HEK293T (cell line): ENCODE measurements at regions not wholly inside any gene's neighbourhood (a gene's known extent, or its start where the extent isn't known, plus 50 kb on each side); places are given as distances from the start of the nearest gene placed in this dataset.
"Not testable (repeated sequence)": the region's sequence is repeated elsewhere in the genome, so short reads cannot be mapped to it uniquely, and the experiment has no call there.

Experiments
- ARNT ChIP-seq: fragments of 450-650 bp; IDR thresholded peaks from 2 replicates; pipeline ENCODE4 v1.6.1; 2017; ENCODE audit warnings: mild to moderate bottlenecking
- BHLHE40 ChIP-seq: fragments of 450-650 bp; IDR thresholded peaks from 2 replicates; pipeline ENCODE4 v1.6.1; 2016; ENCODE audit warnings: mild to moderate bottlenecking, moderate library complexity, borderline replicate concordance
- ELF4 ChIP-seq: fragments of 450-650 bp; IDR thresholded peaks from 2 replicates; pipeline ENCODE4 v1.6.1; 2017; ENCODE audit warnings: antibody characterized with exemption
- FOXA1 ChIP-seq: fragments of 450-650 bp; IDR thresholded peaks from 2 replicates; pipeline ENCODE4 v1.6.1; 2016; ENCODE audit warnings: mild to moderate bottlenecking
- FOXK2 ChIP-seq: fragments of 450-650 bp; IDR thresholded peaks from 2 replicates; pipeline ENCODE4 v1.6.1; 2016; ENCODE audit warnings: mild to moderate bottlenecking
- HDGF ChIP-seq: fragments of 450-650 bp; IDR thresholded peaks from 2 replicates; pipeline ENCODE4 v1.6.1; 2017; ENCODE audit warnings: antibody characterized with exemption, borderline replicate concordance
- L3MBTL2 ChIP-seq: fragments of 450-650 bp; conservative IDR thresholded peaks from 2 replicates; pipeline ENCODE4 v1.6.1; 2016; ENCODE audit warnings: mild to moderate bottlenecking
- NFRKB ChIP-seq: fragments of 450-650 bp; IDR thresholded peaks from 2 replicates; pipeline ENCODE4 v1.6.1; 2016; ENCODE audit warnings: mild to moderate bottlenecking, moderate library complexity
- PKNOX1 ChIP-seq: fragments of 450-650 bp; IDR thresholded peaks from 2 replicates; pipeline ENCODE4 v1.6.1; 2016
- SP1 ChIP-seq: fragments of 450-650 bp; IDR thresholded peaks from 2 replicates; pipeline ENCODE4 v1.6.1; 2017
- SUZ12 ChIP-seq: fragments of 450-650 bp; IDR thresholded peaks from 2 replicates; pipeline ENCODE4 v1.6.1; 2016; ENCODE audit warnings: mild to moderate bottlenecking
- TARDBP ChIP-seq: fragments of 450-650 bp; IDR thresholded peaks from 2 replicates; pipeline ENCODE4 v1.6.1; 2016
- ZNF384 ChIP-seq: fragments of 450-650 bp; IDR thresholded peaks from 2 replicates; pipeline ENCODE4 v1.6.1; 2016

GRCh38 chrX:138110910-138111309 lies 545.0 kb downstream of the ZIC3 start:
- not testable (repeated sequence) for TF ChIP-seq L3MBTL2, FOXK2, NFRKB, FOXA1, BHLHE40, HDGF, ZNF384, ELF4, ARNT, PKNOX1, SP1, SUZ12, TARDBP
